ENCODE measurements at regions not wholly inside any gene's neighbourhood (a gene's known extent, or its start where the extent isn't known, plus 50 kb on each side); places are given as distances from the start of the nearest gene placed in this dataset.

GRCh38 chr9:26418480-26418879, 474.1 kb downstream of the CAAP1 start:
- no peaks in the 10 kb centered on the region for H3K36me3 ChIP-seq
- H3K4me3 ChIP-seq, result no peak overlapping the region
- no peaks in the 10 kb centered on the region for H3K27me3 ChIP-seq
- no peaks in the 10 kb centered on the region for H3K9me3 ChIP-seq
- DNase-seq, result no peak

GRCh38 chr9:26415528-26415927, 477.1 kb downstream of the CAAP1 start:
- DNase-seq, result no peak
- Histone ChIP-seq H3K4me3 (no peak overlapping the region), H3K9me3 (no peaks in the 10 kb centered on the region), H3K27me3 (no peaks in the 10 kb centered on the region), H3K36me3 (no peaks in the 10 kb centered on the region)

DNA sequence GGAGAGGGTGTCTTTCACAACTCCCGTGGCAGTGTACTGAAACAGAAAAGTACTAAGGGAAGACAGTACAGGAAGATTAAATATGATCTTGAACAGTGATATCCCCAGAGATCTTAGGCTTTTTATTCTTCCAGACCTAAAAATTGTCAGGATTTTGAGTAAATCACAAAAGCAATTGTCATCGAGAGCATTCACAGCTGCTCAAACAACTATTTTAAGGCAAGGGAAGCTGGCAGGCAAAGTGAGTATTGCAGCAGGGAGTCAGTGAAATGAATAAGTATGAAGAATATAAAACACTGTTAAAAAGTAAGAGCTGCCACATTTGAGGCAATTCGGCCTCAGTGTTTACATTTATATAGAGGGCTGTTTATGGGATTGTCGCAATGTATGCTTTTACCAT, 479.0 kb downstream of the CAAP1 start:
- no peak for DNase-seq
- no peak overlapping the region for H3K4me3 ChIP-seq
- H3K36me3 ChIP-seq, result no peaks in the 10 kb centered on the region
- H3K9me3 ChIP-seq, result no peaks in the 10 kb centered on the region
- no peaks in the 10 kb centered on the region for H3K27me3 ChIP-seq

GRCh38 chr9:26412446-26412845, 480.2 kb downstream of the CAAP1 start:
- no peak for DNase-seq
- Histone ChIP-seq H3K27me3 (no peaks in the 10 kb centered on the region), H3K36me3 (no peaks in the 10 kb centered on the region), H3K4me3 (no peak overlapping the region), H3K9me3 (no peaks in the 10 kb centered on the region)

DNA sequence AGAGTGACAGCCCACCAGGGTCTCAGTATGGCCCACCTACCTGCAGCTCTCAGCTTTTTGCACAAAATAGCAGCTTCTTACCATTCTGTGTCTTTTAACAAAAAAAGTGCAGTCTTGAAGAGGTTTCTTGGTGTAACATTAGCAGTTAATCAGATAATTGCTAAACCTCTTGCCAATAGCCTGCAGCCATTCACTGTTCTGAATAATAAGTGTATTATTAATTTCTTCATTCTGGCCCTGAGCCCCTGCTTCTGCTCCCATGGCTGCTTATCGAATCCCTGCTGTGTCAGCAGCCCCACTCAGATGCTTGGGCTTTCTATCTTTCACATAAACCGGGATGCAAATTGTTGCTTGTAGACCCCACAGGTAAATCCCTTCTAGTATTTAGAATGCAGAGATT, 485.9 kb downstream of the CAAP1 start:
- no peak overlapping the region for H3K4me3 ChIP-seq

DNA sequence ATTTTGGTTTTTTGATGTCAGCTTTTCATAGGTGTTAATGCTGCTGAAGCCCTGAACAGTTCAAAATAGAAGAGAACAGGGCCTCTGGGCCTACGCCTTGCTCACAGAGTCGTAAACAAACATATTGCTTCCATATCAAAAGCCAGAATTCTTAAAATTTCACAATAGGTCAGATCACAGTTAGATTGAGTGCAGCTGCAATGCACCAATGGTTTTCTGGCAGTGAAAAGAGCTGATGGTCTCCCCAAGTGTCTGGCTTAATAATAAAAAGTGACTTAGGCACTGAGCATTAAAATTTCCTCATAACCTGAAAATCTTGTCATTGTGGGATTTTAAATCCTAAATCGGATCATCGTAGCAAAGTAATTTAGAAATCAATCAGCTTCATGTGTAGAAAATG, 493.0 kb downstream of the CAAP1 start:
- H3K9me3 ChIP-seq, result no peaks in the 10 kb centered on the region
- no peak for DNase-seq
- no peaks in the 10 kb centered on the region for H3K27me3 ChIP-seq
- H3K4me3 ChIP-seq, result no peak overlapping the region
- H3K36me3 ChIP-seq, result no peaks in the 10 kb centered on the region

More for the DNA sequence above, 485.9 kb downstream of the CAAP1 start:
- H3K36me3 ChIP-seq, result no peaks in the 10 kb centered on the region
- DNase-seq, result no peak
- H3K9me3 ChIP-seq, result no peaks in the 10 kb centered on the region
- H3K27me3 ChIP-seq, result no peaks in the 10 kb centered on the region

- Histone ChIP-seq H3K9me3 (no peaks in the 10 kb centered on the region), H3K4me3 (no peak overlapping the region), H3K27me3 (no peaks in the 10 kb centered on the region), H3K36me3 (no peaks in the 10 kb centered on the region)
- DNase-seq, result no peak
Observed at GRCh38 chr9:26394025-26394424, 498.6 kb downstream of the CAAP1 start.

GRCh38 chr9:26392639-26393038, 500.0 kb downstream of the CAAP1 start:
- Histone ChIP-seq H3K4me3 (no peak overlapping the region), H3K27me3 (no peaks in the 10 kb centered on the region), H3K9me3 (no peaks in the 10 kb centered on the region), H3K36me3 (no peaks in the 10 kb centered on the region)
- DNase-seq, result no peak

- Histone ChIP-seq H3K4me3 (no peak overlapping the region), H3K27me3 (no peaks in the 10 kb centered on the region), H3K36me3 (no peaks in the 10 kb centered on the region), H3K9me3 (no peaks in the 10 kb centered on the region)
- DNase-seq, result no peak
Observed at GRCh38 chr9:26391036-26391435, 501.6 kb downstream of the CAAP1 start.

- H3K9me3 ChIP-seq, result no peaks in the 10 kb centered on the region
- no peak overlapping the region for H3K4me3 ChIP-seq
- DNase-seq, result no peak
- H3K27me3 ChIP-seq, result no peaks in the 10 kb centered on the region
- H3K36me3 ChIP-seq, result no peaks in the 10 kb centered on the region
Observed at GRCh38 chr9:26375448-26375847, 517.2 kb downstream of the CAAP1 start.

GRCh38 chr9:26373616-26374015, 519.0 kb downstream of the CAAP1 start:
- H3K4me3 ChIP-seq, result no peak overlapping the region
- DNase-seq, result no peak
- no peaks in the 10 kb centered on the region for H3K9me3 ChIP-seq
- no peaks in the 10 kb centered on the region for H3K36me3 ChIP-seq
- no peaks in the 10 kb centered on the region for H3K27me3 ChIP-seq

DNA sequence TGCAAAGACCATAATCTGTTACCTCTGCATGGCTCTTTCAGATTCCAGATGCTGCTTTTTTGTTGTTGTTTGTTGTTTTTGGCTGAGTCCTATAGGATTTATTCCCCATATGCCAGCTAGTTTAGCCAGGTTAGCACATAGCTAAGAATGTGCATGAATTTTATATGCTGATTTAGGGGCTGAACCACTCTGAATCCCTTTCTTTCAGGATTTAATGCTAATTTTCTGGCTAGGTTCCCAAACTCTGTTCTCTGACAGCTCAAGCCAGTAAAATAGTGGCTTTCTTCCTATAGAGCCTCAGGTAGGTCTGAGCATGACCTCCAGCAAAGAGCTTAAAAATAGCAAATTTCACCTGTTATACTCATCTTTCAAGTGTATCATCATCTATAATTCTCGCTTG, 521.4 kb downstream of the CAAP1 start:
- Histone ChIP-seq H3K27me3 (no peaks in the 10 kb centered on the region), H3K36me3 (no peaks in the 10 kb centered on the region), H3K4me3 (no peak overlapping the region), H3K9me3 (no peaks in the 10 kb centered on the region)
- DNase-seq, result no peak

GRCh38 chr9:26369093-26369492, 523.5 kb downstream of the CAAP1 start:
- DNase-seq, result no peak
- no peaks in the 10 kb centered on the region for H3K9me3 ChIP-seq
- H3K36me3 ChIP-seq, result no peaks in the 10 kb centered on the region
- H3K4me3 ChIP-seq, result no peak overlapping the region
- no peaks in the 10 kb centered on the region for H3K27me3 ChIP-seq

DNA sequence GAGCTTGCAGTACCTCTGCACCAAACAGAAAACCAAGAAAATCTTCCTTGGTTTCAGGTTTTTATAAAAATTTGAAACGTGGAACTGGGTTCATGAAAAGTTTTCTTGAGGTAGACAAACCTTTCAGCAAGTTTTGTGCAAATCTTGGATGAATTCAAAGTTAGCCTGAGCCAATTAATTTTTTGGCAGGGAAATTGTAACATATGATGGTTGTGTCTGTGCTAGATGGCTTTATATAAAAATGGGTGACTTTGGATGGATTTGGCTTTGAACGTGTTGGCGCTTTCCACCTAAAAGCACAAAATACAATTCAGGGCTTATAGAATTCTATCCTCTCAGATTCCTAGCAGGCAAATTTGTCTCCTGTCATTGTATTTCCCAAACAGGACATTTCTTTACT, 524.4 kb downstream of the CAAP1 start:
- no peak overlapping the region for H3K4me3 ChIP-seq
- DNase-seq, result no peak
- no peaks in the 10 kb centered on the region for H3K36me3 ChIP-seq
- no peaks in the 10 kb centered on the region for H3K27me3 ChIP-seq
- H3K9me3 ChIP-seq, result no peaks in the 10 kb centered on the region

GRCh38 chr9:26361010-26361409, 531.6 kb downstream of the CAAP1 start:
- H3K27me3 ChIP-seq, result no peaks in the 10 kb centered on the region
- no peaks in the 10 kb centered on the region for H3K36me3 ChIP-seq
- no peak for DNase-seq
- H3K9me3 ChIP-seq, result no peaks in the 10 kb centered on the region
- H3K4me3 ChIP-seq, result no peak overlapping the region

DNA sequence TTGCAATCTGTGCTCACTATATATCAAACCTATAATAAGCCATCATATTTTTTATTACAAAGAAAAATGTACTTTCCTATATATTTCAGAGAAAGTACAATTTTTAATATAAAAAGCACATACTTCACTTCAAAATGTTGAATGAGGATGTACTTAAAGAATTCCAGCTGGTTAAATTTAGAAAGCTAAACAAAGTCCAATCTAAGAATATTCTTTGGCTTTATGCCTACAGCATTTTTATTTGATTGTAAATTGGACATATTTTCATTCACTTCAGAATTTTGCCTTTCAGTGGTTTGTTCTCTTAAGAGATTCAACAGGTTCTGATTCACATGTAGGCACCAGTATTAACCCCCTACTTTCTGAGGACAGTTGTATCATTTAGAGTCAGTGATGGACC, 533.8 kb downstream of the CAAP1 start:
- H3K36me3 ChIP-seq, result no peaks in the 10 kb centered on the region
- no peak overlapping the region for H3K4me3 ChIP-seq
- no peaks in the 10 kb centered on the region for H3K27me3 ChIP-seq
- DNase-seq, result no peak
- no peaks in the 10 kb centered on the region for H3K9me3 ChIP-seq

DNA sequence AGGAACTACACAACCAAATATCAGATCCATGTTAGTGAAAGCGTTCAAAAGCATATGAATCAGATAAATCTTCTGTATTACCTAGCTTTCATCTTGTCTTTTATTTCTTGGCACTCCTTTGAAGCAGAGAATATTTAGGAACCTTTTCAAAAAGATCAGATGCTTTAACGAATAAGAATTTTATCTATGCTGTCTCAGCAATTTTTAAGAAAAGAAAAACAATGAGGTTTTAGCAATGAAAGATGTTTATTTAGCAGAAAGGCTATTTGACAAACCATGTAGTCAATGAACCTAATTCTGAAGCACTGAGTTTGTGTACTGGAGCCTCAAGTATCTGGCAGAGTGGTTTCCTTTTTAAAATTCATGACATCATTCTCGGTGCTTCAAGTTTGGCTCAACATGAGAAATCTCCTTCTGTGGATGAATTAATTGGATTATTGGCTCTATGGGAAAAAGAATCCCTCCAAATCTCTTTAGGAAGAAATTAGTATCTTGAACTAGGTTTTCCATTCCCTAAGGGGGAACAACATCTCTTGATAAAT, 534.7 kb downstream of the CAAP1 start:
- no peak for DNase-seq
- no peaks in the 10 kb centered on the region for H3K36me3 ChIP-seq
- no peak overlapping the region for H3K4me3 ChIP-seq
- no peaks in the 10 kb centered on the region for H3K27me3 ChIP-seq
- H3K9me3 ChIP-seq, result no peaks in the 10 kb centered on the region

GRCh38 chr9:26356491-26356890, 536.1 kb downstream of the CAAP1 start:
- Histone ChIP-seq H3K9me3 (no peaks in the 10 kb centered on the region), H3K36me3 (no peaks in the 10 kb centered on the region), H3K4me3 (no peak overlapping the region), H3K27me3 (no peaks in the 10 kb centered on the region)
- DNase-seq, result no peak

DNA sequence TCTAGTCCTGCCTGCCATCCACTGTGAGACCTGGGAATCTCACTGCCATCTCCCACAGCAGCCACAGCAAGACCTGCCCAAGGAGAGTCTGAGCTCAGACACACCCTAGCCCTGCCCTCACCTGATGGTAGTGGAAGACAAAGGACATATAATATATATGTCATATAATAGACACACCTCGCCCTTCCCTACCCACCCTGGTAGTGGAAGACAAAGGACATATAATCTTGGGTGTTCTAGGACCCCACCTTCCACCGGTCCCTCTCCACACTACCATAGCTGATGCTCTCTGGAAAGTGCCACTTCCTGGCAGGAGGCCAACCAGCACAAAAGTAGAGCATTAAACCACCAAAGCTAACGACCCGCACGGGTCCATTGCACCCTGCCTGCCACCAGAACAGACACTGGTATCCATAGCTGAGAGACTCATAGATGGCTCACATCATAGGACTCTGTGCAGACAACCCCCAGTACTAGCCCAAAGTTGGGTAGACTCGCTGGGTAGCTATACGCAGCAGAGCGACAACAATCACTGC, 545.6 kb downstream of the CAAP1 start:
- no peak for DNase-seq
- H3K36me3 ChIP-seq, result no peaks in the 10 kb centered on the region

More for the DNA sequence above, 545.6 kb downstream of the CAAP1 start:
- H3K9me3 ChIP-seq, result no peaks in the 10 kb centered on the region
- no peaks in the 10 kb centered on the region for H3K27me3 ChIP-seq
- no peak overlapping the region for H3K4me3 ChIP-seq
